Smooth muscle cell (in vitro differentiated cells): ENCODE measurements at regions not wholly inside any gene's neighbourhood (a gene's known extent, or its start where the extent isn't known, plus 50 kb on each side); places are given as distances from the start of the nearest gene placed in this dataset.

Experiments
- DNase-seq: peaks from one replicate; lab custom pipeline; 2025; ENCODE audit not compliant: unreplicated experiment; lab: John Stamatoyannopoulos, UW
- H2AFZ ChIP-seq: fragments of 200-600 bp; sonication (generic); 2 replicates; pipeline ENCODE4 v1.6.0; 2016; ENCODE audit warnings: antibody characterized with exemption, low read depth, mild to moderate bottlenecking
- H3F3A ChIP-seq: fragments of 200-600 bp; sonication (generic); 2 replicates; pipeline ENCODE4 v1.6.0; 2017; ENCODE audit warnings: antibody characterized with exemption, low read depth
- H3K27ac ChIP-seq: fragments of 200-600 bp; sonication (generic); 2 replicates; pipeline ENCODE4 v1.5.1; 2016; ENCODE audit warnings: low read depth, mild to moderate bottlenecking
- H3K27me3 ChIP-seq: fragments of 200-600 bp; sonication (generic); 2 replicates; pipeline ENCODE4 v1.6.1; 2016; ENCODE audit warnings: low read depth, mild to moderate bottlenecking
- H3K36me3 ChIP-seq: fragments of 200-600 bp; sonication (generic); 2 replicates; pipeline ENCODE4 v1.5.1; 2016; ENCODE audit warnings: low read depth
- H3K4me1 ChIP-seq: fragments of 200-600 bp; sonication (generic); 2 replicates; pipeline ENCODE4 v1.5.1; 2016; ENCODE audit warnings: low read depth
- H3K4me2 ChIP-seq: fragments of 200-600 bp; sonication (generic); 2 replicates; pipeline ENCODE4 v1.6.0; 2016; ENCODE audit warnings: mild to moderate bottlenecking
- H3K4me3 ChIP-seq: fragments of 200-600 bp; sonication (generic); 2 replicates; pipeline ENCODE4 v1.5.1; 2016; ENCODE audit warnings: mild to moderate bottlenecking
- H3K79me2 ChIP-seq: fragments of 200-600 bp; sonication (generic); 2 replicates; pipeline ENCODE4 v1.6.0; 2016; ENCODE audit warnings: low read depth, mild to moderate bottlenecking
- H3K9ac ChIP-seq: fragments of 200-600 bp; sonication (generic); 2 replicates; pipeline ENCODE4 v1.6.0; 2016; ENCODE audit warnings: low read depth
- H3K9me3 ChIP-seq: fragments of 200-600 bp; sonication (generic); replicated peaks from 2 replicates; pipeline ENCODE4 v1.5.1; 2016; ENCODE audit warnings: low read depth
- H4K20me1 ChIP-seq: fragments of 200-600 bp; sonication (generic); 2 replicates; pipeline ENCODE4 v1.6.0; 2016; ENCODE audit warnings: low read depth
- WGBS: methylation state at CpG from one replicate; pipeline ENCODE4 v1.1.7; 2016; ENCODE audit warnings: low lambda C conversion rate; 5-methylcytosine and 5-hydroxymethylcytosine counted together
- TF ChIP-seq, protein P1 (sequence below): fragments of 200-600 bp; sonication (generic); IDR thresholded peaks from 2 replicates; pipeline ENCODE4 v1.5.1; 2017; ENCODE audit warnings: borderline replicate concordance, mild to moderate bottlenecking, antibody characterized with exemption; ENCODE audit not compliant: insufficient read depth, poor library complexity, severe bottlenecking

DNA sequence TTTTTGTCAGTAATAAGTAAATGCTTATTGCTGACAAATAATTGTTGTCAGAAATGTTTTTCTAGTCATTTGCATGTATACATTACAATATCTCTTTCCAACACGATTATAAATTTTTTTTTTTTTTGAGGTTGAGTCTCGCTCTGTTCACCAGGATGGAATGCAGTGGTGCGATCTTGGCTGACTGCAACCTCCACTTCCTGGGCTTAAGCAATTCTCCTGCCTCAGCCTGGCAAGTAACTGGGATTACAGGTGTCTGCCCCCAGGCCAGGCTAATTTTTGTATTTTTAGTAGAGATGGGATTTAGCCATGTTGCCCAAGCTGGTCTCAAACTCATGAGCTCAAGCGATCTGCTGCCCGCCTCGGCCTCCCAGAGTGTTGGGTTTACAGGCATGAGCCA, 72.0 kb upstream of the ATF3 start:
- H3K27ac ChIP-seq = no peak overlapping the region
- no peak overlapping the region for H2AFZ ChIP-seq
- no peaks in the 10 kb centered on the region for H3F3A ChIP-seq
- no peak overlapping the region for H3K9ac ChIP-seq
- no peaks in the 10 kb centered on the region for H3K36me3 ChIP-seq
- no peak overlapping the region for H3K4me3 ChIP-seq
- H4K20me1 ChIP-seq = no peaks in the 10 kb centered on the region
- H3K4me2 ChIP-seq = no peak overlapping the region
- no peaks in the 10 kb centered on the region for H3K27me3 ChIP-seq
- H3K79me2 ChIP-seq = no peaks in the 10 kb centered on the region
- peaks cover 2% of the 10 kb centered on the region for H3K9me3 ChIP-seq
- 83% methylated on average over 6 of the region's 6 CpGs for WGBS
- H3K4me1 ChIP-seq = no peaks in the 10 kb centered on the region
- TF ChIP-seq, protein P1, sequence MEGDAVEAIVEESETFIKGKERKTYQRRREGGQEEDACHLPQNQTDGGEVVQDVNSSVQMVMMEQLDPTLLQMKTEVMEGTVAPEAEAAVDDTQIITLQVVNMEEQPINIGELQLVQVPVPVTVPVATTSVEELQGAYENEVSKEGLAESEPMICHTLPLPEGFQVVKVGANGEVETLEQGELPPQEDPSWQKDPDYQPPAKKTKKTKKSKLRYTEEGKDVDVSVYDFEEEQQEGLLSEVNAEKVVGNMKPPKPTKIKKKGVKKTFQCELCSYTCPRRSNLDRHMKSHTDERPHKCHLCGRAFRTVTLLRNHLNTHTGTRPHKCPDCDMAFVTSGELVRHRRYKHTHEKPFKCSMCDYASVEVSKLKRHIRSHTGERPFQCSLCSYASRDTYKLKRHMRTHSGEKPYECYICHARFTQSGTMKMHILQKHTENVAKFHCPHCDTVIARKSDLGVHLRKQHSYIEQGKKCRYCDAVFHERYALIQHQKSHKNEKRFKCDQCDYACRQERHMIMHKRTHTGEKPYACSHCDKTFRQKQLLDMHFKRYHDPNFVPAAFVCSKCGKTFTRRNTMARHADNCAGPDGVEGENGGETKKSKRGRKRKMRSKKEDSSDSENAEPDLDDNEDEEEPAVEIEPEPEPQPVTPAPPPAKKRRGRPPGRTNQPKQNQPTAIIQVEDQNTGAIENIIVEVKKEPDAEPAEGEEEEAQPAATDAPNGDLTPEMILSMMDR = no peak
- no peak for DNase-seq

DNA sequence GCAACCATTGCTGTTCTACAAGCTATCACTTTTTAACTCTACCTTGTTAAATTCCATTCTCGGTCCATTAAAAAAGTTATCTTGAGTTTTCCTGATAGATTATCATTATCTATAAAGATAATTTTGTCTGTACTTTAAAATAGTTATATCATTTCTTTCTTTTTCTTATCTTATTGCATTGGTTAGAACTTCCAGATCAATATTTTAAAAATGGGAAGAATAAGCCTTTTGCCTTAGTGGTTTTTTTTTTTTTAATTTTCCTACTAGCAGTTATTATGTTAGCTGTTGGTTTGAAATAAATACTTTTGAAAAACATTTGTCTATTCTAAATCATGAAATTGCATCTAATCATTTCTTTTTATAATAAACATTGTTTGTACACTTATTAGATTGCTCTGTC, 71.0 kb upstream of the ATF3 start:
- 35% methylated on average over 1 of the region's 1 CpG for WGBS
- H3F3A ChIP-seq = no peaks in the 10 kb centered on the region
- no peaks in the 10 kb centered on the region for H4K20me1 ChIP-seq
- H3K9ac ChIP-seq = no peak overlapping the region
- H3K36me3 ChIP-seq = no peaks in the 10 kb centered on the region
- H3K4me3 ChIP-seq = no peak overlapping the region
- no peaks in the 10 kb centered on the region for H3K79me2 ChIP-seq
- TF ChIP-seq, protein P1 = no peak
- H3K27me3 ChIP-seq = no peaks in the 10 kb centered on the region
- H2AFZ ChIP-seq = no peak overlapping the region
- H3K4me1 ChIP-seq = no peaks in the 10 kb centered on the region
- no peak for DNase-seq
- no peak overlapping the region for H3K4me2 ChIP-seq
- H3K9me3 ChIP-seq = peaks cover 2% of the 10 kb centered on the region
- no peak overlapping the region for H3K27ac ChIP-seq

DNA sequence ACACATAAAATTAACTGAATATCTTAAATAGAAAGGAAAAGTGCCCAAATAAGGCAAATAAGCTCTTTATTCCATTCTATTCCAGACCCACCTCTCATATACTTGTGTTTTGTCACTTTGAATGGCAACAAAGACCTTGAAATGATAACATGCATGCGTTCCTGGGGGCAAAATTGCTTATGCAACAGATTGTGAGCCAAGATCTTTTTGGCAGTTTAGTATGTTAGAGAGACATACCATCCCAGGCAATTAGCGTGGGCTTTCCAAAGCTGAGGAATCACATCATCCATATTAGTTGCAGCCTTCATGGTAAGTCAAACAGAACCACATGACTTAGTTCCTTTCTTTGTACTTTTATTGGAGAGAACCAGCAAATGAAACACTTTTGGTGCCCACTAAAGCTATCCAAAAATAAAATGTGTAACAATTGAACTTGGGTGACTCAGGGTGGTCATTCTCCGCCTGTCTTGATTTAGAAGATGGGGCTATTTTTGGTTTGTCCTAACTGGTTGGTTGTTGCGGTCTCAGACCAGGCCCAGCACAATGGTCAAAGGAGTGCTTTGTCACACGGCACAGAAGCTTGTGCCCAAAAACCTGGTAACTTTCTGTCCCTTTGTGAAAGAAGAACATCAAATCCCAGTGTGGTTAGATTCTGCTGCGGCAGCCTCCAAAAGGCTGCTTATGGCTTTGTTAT, 68.7 kb upstream of the ATF3 start:
- Histone ChIP-seq H3K4me2 (no peak overlapping the region), H3K4me1 (no peaks in the 10 kb centered on the region), H3K4me3 (no peak overlapping the region), H3K36me3 (no peaks in the 10 kb centered on the region), H3K9me3 (peaks cover 2% of the 10 kb centered on the region), H3K27me3 (no peaks in the 10 kb centered on the region), H4K20me1 (no peaks in the 10 kb centered on the region), H2AFZ (no peak overlapping the region), H3K27ac (no peak overlapping the region), H3K9ac (no peak overlapping the region), H3F3A (no peaks in the 10 kb centered on the region), H3K79me2 (no peaks in the 10 kb centered on the region)
- TF ChIP-seq, protein P1 = no peak
- no peak for DNase-seq
- WGBS = 94% methylated on average over 6 of the region's 6 CpGs

DNA sequence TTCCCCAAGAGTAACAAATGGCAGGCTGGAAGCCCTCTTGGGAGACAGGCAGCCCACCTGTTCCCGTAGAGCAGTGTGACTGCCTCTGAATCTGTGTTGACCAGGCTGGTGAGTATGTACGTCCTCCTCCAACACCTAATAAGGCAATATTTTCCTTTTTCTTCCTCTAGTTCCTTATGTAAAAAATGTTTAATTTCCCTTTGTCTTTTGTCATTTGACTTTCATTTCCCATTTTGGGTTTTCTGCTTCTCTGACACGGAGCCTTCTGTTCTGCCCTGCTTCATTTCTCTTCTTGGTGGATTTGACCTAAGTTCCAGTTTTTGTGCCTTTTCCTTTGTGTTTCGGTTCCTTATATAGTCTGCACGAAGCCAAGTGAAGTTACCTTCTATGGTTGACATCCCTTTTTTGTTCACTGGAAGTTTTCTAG, 65.8 kb upstream of the ATF3 start:
- DNase-seq = no peak
- Histone ChIP-seq H3K9me3 (no peaks in the 10 kb centered on the region), H3K36me3 (no peaks in the 10 kb centered on the region), H3K4me2 (no peak overlapping the region), H3K4me3 (no peak overlapping the region), H3K9ac (no peak overlapping the region), H3K27ac (no peak overlapping the region), H2AFZ (no peak overlapping the region), H3K27me3 (no peaks in the 10 kb centered on the region), H3K4me1 (no peaks in the 10 kb centered on the region), H4K20me1 (no peaks in the 10 kb centered on the region), H3F3A (no peaks in the 10 kb centered on the region), H3K79me2 (no peaks in the 10 kb centered on the region)
- TF ChIP-seq, protein P1 = no peak
- 90% methylated on average over 5 of the region's 5 CpGs for WGBS
